Gastrocnemius medialis (tissue), 4 donors: ENCODE measurements at regions not wholly inside any gene's neighbourhood (a gene's known extent, or its start where the extent isn't known, plus 50 kb on each side); places are given as distances from the start of the nearest gene placed in this dataset.

ENCODE experiments used
- ATAC-seq, 2 donors: fragments of 150-250 bp; one replicate each; pipeline ENCODE4 v1.9.1; 2016
- DNase-seq, 2 donors: peaks; one replicate each; pipeline ENCODE4 v3.0.0-alpha.2; 2019
- H3K27ac ChIP-seq, 4 donors: fragments of 200-600 bp; sonication (generic); 1 replicate in 1 of 4; 2 replicates in 3 of 4; pipeline ENCODE4 v1.5.1; 2016 to 2018; ENCODE audit warnings: mild to moderate bottlenecking in 2 of 4, moderate library complexity in 1 of 4
- H3K27me3 ChIP-seq, 3 donors: fragments of 200-600 bp; sonication (generic) in 2 of 3; 1 replicate in 1 of 3; 2 replicates in 2 of 3; pipeline versions ENCODE4 v1.5.1 to v1.6.0; 2016 to 2019; ENCODE audit warnings: mild to moderate bottlenecking in 1 of 3, moderate library complexity in 1 of 3
- H3K36me3 ChIP-seq, 2 donors: fragments of 200-600 bp; sonication (generic) in 1 of 2; one replicate each; pipeline ENCODE4 v1.5.1; 2017 to 2018
- H3K4me1 ChIP-seq, 2 donors: fragments of 200-600 bp; sonication (generic) in 1 of 2; one replicate each; pipeline ENCODE4 v1.5.1; 2016 to 2017; ENCODE audit warnings: mild to moderate bottlenecking in 2 of 2
- H3K4me3 ChIP-seq, 4 donors: fragments of 200-600 bp; sonication (generic) in 3 of 4; 1 replicate in 1 of 4; 2 replicates in 3 of 4; pipeline ENCODE4 v1.5.1; 2016 to 2019; ENCODE audit warnings: mild to moderate bottlenecking in 2 of 4
- H3K9me3 ChIP-seq, 3 donors: fragments of 200-600 bp; sonication (generic) in 2 of 3; 1 replicate in 1 of 3; 2 replicates in 2 of 3; pipeline ENCODE4 v1.5.1; 2016 to 2019
- CTCF ChIP-seq, 5 experiments: fragments of 450-650 bp in 3 of 5; fragments of 200-600 bp in 2 of 5; sonication (generic) in 2 of 5; IDR thresholded peaks in 4 of 5; conservative IDR thresholded peaks in 1 of 5; 1 replicate in 4 of 5; 2 replicates in 1 of 5; pipeline ENCODE4 v1.5.1; 2016 to 2019; ENCODE audit warnings: antibody characterized with exemption in 5 of 5, mild to moderate bottlenecking in 3 of 5, moderate library complexity in 3 of 5
- POLR2A ChIP-seq, 2 donors: fragments of 450-650 bp; IDR thresholded peaks; one replicate each; pipeline ENCODE4 v1.6.1; 2017; ENCODE audit warnings: antibody characterized with exemption in 2 of 2, mild to moderate bottlenecking in 2 of 2, moderate library complexity in 2 of 2
- in situ Hi-C, 4 donors: fragments of 200-750 bp; cut with MboI; loops; one replicate each; pipeline versions ENCODE4 v1.15.0 to v1.8.0; 2017; ENCODE audit warnings: low sequenced_read_pairs in 4 of 4
- intact Hi-C: fragments of 100-400 bp; cut with DNase I; formaldehyde crosslinking; loops from one replicate; pipeline ENCODE4 v1.15.1; 2023; ENCODE audit warnings: low total_unique reads

DNA sequence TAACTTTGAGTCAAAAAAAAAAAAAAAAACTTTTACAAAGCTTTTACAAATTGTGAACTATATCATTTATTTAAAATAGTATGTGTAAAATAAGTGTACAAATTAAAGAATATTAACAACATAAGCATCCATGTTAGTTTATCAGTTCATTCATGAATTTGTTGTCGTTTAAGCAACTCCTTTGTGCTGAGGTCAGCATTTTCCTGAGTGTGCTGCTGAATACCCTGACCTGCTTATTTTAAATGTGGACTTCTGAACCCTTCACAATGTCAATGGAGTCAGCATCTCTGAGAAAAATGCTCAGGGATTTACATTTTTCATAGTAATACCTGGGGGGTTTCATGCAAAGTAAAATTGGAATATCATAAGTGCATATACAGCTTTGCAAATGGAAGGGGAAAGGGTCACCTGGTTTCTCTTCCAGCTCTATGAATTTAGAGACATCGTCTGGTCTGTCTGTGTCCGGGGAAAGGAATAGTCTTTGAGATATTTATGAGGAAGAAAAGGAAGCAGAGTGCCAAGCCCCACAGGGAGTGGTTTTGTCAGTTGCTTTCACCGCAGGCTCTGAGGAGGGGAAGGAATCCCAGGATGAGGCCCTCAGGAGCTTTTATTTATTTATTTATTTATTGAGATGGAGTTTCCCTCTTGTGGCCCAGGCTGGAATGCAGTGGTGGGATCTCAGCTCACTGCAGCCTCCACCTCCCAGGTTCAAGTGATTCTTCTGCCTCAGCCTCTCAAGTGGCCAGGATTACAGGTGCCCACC, 125.5 kb upstream of the SVIL start:
- intact Hi-C loops (no loop called here), in situ Hi-C loops (no loop called here)
- no peak for DNase-seq
- Histone ChIP-seq H3K9me3 (no peaks in the 10 kb centered on the region), H3K4me1 (no peaks in the 10 kb centered on the region), H3K36me3 (no peaks in the 10 kb centered on the region), H3K27me3 (no peaks in the 10 kb centered on the region), H3K4me3 (no peak overlapping the region), H3K27ac (no peak overlapping the region)
- ATAC-seq = no peak
- TF ChIP-seq CTCF (IDR thresholded peaks at IDR 0.05 in 4 of 5, conservative IDR thresholded peaks at IDR 0.05 in 1 of 5) = no peak
- no peak for TF ChIP-seq POLR2A (IDR thresholded peaks at IDR 0.05)

DNA sequence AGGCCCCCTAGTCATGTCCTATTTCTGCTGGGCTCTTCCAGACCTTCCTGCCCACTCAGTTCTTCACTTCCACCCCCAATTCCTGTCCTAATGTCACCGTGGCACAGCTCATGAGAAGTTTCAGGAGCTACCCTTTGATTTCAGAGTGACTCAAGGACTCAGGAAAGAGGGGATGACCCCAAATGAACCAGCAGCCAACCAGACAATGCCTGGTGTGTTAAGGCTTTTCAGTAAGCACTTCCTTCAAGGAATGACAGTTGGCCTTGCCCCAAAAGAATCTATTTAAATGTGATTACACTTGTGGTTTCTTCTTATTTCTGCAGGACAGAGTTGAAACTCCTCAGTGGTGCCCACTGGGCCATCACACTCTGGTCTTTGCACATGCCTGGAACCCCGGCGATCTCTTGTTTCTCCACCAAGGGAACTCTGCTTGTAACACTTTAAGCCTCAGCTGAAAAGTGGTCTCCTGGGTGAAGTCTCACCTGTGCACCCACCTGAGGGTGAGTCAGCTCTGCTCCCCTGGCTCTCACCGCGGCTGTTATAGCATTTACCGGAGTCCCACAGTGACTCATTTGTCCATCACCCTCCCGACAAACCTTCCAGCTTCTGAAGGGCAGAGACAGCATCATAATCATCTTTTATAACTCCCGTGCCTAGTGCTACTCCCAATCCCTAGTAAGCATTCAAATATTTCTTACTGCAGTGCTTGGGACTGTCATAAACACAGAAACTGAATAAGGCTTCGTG, 123.0 kb upstream of the SVIL start:
- no peaks in the 10 kb centered on the region for H3K36me3 ChIP-seq
- in situ Hi-C loops = no loop called here

GRCh38 chr10:29756451-29756850, 121.7 kb upstream of the SVIL start:
- peaks cover 0 to 5% of the 10 kb centered on the region in 2 donors for H3K4me1 ChIP-seq
- no peaks in the 10 kb centered on the region for H3K9me3 ChIP-seq
- DNase-seq (no peak), ATAC-seq (no peak)
- H3K4me3 ChIP-seq = no peak overlapping the region
- in situ Hi-C loops = no loop called here
- intact Hi-C loops = no loop called here
- TF ChIP-seq CTCF (IDR thresholded peaks at IDR 0.05 in 4 of 5, conservative IDR thresholded peaks at IDR 0.05 in 1 of 5) (no peak), POLR2A (IDR thresholded peaks at IDR 0.05) (no peak)
- H3K27me3 ChIP-seq = no peaks in the 10 kb centered on the region
- H3K27ac ChIP-seq = no peak overlapping the region
- no peaks in the 10 kb centered on the region for H3K36me3 ChIP-seq

More for the DNA sequence above, 123.0 kb upstream of the SVIL start:
- ATAC-seq (no peak), DNase-seq (no peak)
- no peak for TF ChIP-seq CTCF (IDR thresholded peaks at IDR 0.05 in 4 of 5, conservative IDR thresholded peaks at IDR 0.05 in 1 of 5)
- no peak for TF ChIP-seq POLR2A (IDR thresholded peaks at IDR 0.05)
- Histone ChIP-seq H3K27me3 (no peaks in the 10 kb centered on the region), H3K27ac (no peak overlapping the region), H3K9me3 (no peaks in the 10 kb centered on the region), H3K4me1 (peaks cover 0 to 5% of the 10 kb centered on the region in 2 donors), H3K4me3 (no peak overlapping the region)
- intact Hi-C loops = no loop called here

- intact Hi-C loops = no loop called here
- peaks cover 0 to 5% of the 10 kb centered on the region in 2 donors for H3K4me1 ChIP-seq
- no peak overlapping the region for H3K4me3 ChIP-seq
- ATAC-seq (no peak), DNase-seq (no peak)
- no peaks in the 10 kb centered on the region for H3K27me3 ChIP-seq
- in situ Hi-C loops = no loop called here
- TF ChIP-seq CTCF (IDR thresholded peaks at IDR 0.05 in 4 of 5, conservative IDR thresholded peaks at IDR 0.05 in 1 of 5) (no peak), POLR2A (IDR thresholded peaks at IDR 0.05) (no peak)
- no peaks in the 10 kb centered on the region for H3K9me3 ChIP-seq
- H3K27ac ChIP-seq = no peak overlapping the region
- H3K36me3 ChIP-seq = no peaks in the 10 kb centered on the region
These were observed 118.5 kb upstream of the SVIL start for GRCh38 chr10:29753283-29753682.
